Neuronal stem cell (in vitro differentiated cells): ENCODE measurements at regions not wholly inside any gene's neighbourhood (a gene's known extent, or its start where the extent isn't known, plus 50 kb on each side); places are given as distances from the start of the nearest gene placed in this dataset.

Experiments
- DNase-seq: peaks from one replicate; pipeline ENCODE4 v3.0.0-alpha.2; 2013; ENCODE audit warnings: low spot score
- H2AFZ ChIP-seq: one replicate; pipeline ENCODE4 v1.6.1; 2013; ENCODE audit warnings: mild to moderate bottlenecking, low read length, inconsistent platforms
- H2AK5ac ChIP-seq: 2 replicates; pipeline ENCODE4 v1.6.1; 2013; ENCODE audit warnings: low read depth, mild to moderate bottlenecking, inconsistent platforms, low read length, moderate library complexity, mixed read lengths
- H2BK120ac ChIP-seq: 2 replicates; pipeline ENCODE4 v1.6.1; 2013; ENCODE audit warnings: low read depth, mild to moderate bottlenecking, inconsistent platforms, low read length, moderate library complexity, mixed read lengths
- H2BK12ac ChIP-seq: one replicate; pipeline ENCODE4 v1.6.1; 2013; ENCODE audit warnings: low read length, inconsistent platforms
- H2BK15ac ChIP-seq: 2 replicates; pipeline ENCODE4 v1.6.1; 2013; ENCODE audit warnings: mild to moderate bottlenecking, low read length, inconsistent platforms, mixed read lengths
- H2BK5ac ChIP-seq: one replicate; pipeline ENCODE4 v1.6.1; 2013; ENCODE audit warnings: inconsistent platforms, mild to moderate bottlenecking, low read length, moderate library complexity
- H3K14ac ChIP-seq: one replicate; pipeline ENCODE4 v1.6.1; 2013; ENCODE audit warnings: low read length, inconsistent platforms
- H3K18ac ChIP-seq: 2 replicates; pipeline ENCODE4 v1.6.1; 2013; ENCODE audit warnings: low read length, inconsistent platforms
- H3K23ac ChIP-seq: 2 replicates; pipeline ENCODE4 v1.6.1; 2013; ENCODE audit warnings: low read depth, mild to moderate bottlenecking, mixed read lengths, low read length, inconsistent platforms; ENCODE audit not compliant: poor library complexity
- H3K27ac ChIP-seq: replicated peaks from 3 replicates; pipeline ENCODE4 v1.5.1; 2013; ENCODE audit warnings: low read length, inconsistent platforms
- H3K27me3 ChIP-seq, 3 experiments: 2 replicates each; pipeline ENCODE4 v1.6.1; 2013; ENCODE audit warnings: low read length in 3 of 3, mild to moderate bottlenecking in 2 of 3, inconsistent platforms in 1 of 3, low read depth in 1 of 3, mixed read lengths in 1 of 3, moderate library complexity in 1 of 3; ENCODE audit not compliant: control insufficient read depth in 3 of 3, insufficient read depth in 3 of 3
- H3K36me3 ChIP-seq, 2 donors: replicated peaks in 1 of 2; 2 replicates each; pipeline ENCODE4 v1.6.1; 2013; ENCODE audit warnings: low read length in 2 of 2; ENCODE audit not compliant: control insufficient read depth in 2 of 2, insufficient read depth in 2 of 2
- H3K4ac ChIP-seq: 2 replicates; pipeline ENCODE4 v1.6.1; 2013; ENCODE audit warnings: inconsistent platforms, mild to moderate bottlenecking, low read length, moderate library complexity
- H3K4me1 ChIP-seq, 2 donors: 1 replicate in 1 of 2; 2 replicates in 1 of 2; pipeline ENCODE4 v1.6.1; 2013; ENCODE audit warnings: low read length in 2 of 2, low read depth in 1 of 2; ENCODE audit not compliant: control insufficient read depth in 2 of 2, insufficient read depth in 1 of 2
- H3K4me2 ChIP-seq: one replicate; pipeline ENCODE4 v1.6.1; 2013; ENCODE audit warnings: mild to moderate bottlenecking, low read length, inconsistent platforms; ENCODE audit not compliant: insufficient read depth, poor library complexity, severe bottlenecking
- H3K4me3 ChIP-seq, 2 donors: 2 replicates each; pipeline ENCODE4 v1.5.1; 2013; ENCODE audit warnings: low read length in 2 of 2, mild to moderate bottlenecking in 2 of 2, inconsistent platforms in 1 of 2, moderate library complexity in 1 of 2
- H3K79me1 ChIP-seq: one replicate; pipeline ENCODE4 v1.6.1; 2013; ENCODE audit warnings: low read depth, mild to moderate bottlenecking, inconsistent platforms, low read length, moderate library complexity
- H3K9ac ChIP-seq: one replicate; pipeline ENCODE4 v1.6.1; 2013; ENCODE audit warnings: mild to moderate bottlenecking, low read depth, low read length, inconsistent platforms; ENCODE audit not compliant: poor library complexity
- H3K9me3 ChIP-seq, 2 donors: replicated peaks in 1 of 2; 2 replicates each; pipeline versions ENCODE3 to v1.6.1; 2013; ENCODE audit warnings: low read length in 2 of 2, mild to moderate bottlenecking in 2 of 2, inconsistent platforms in 1 of 2, low read depth in 1 of 2, mixed read lengths in 1 of 2, moderate library complexity in 1 of 2; ENCODE audit not compliant: control insufficient read depth in 2 of 2, insufficient read depth in 1 of 2
- H4K8ac ChIP-seq: one replicate; pipeline ENCODE4 v1.6.1; 2013; ENCODE audit warnings: low read depth, mild to moderate bottlenecking, inconsistent platforms, low read length, moderate library complexity
- H4K91ac ChIP-seq: one replicate; pipeline ENCODE4 v1.6.1; 2013; ENCODE audit warnings: low read length, low read depth, mild to moderate bottlenecking, inconsistent platforms; ENCODE audit not compliant: poor library complexity
- WGBS, 2 donors: extraction: QIAGEN DNeasy Blood & Tissue Kit; methylation state at CpG; one replicate each; pipeline ENCODE4 v1.1.7; 2013; ENCODE audit warnings: missing lambda C conversion rate in 2 of 2, mixed read lengths in 1 of 2; ENCODE audit not compliant: insufficient read length in 2 of 2, insufficient replicate concordance in 1 of 2; ENCODE audit errors: extremely low coverage in 2 of 2; 5-methylcytosine and 5-hydroxymethylcytosine counted together

- H2AFZ ChIP-seq: no peak overlapping the region
- no peak overlapping the region for H2AK5ac ChIP-seq
- no peak overlapping the region for H2BK15ac ChIP-seq
- H3K27ac ChIP-seq: no peak overlapping the region
- no peak overlapping the region for H4K8ac ChIP-seq
- no peaks in the 10 kb centered on the region for H3K36me3 ChIP-seq
- H3K4me1 ChIP-seq: no peaks in the 10 kb centered on the region
- no peak overlapping the region for H3K4me3 ChIP-seq
- no peak overlapping the region for H3K4me2 ChIP-seq
- no peak overlapping the region for H2BK120ac ChIP-seq
- H3K4ac ChIP-seq: no peak overlapping the region
- H2BK5ac ChIP-seq: no peak overlapping the region
- WGBS, 2 donors: no CpG with 5 or more reads among the region's 4 CpGs
- H3K9ac ChIP-seq: no peak overlapping the region
- H3K79me1 ChIP-seq: no peaks in the 10 kb centered on the region
- no peak overlapping the region for H3K23ac ChIP-seq
- no peak overlapping the region for H4K91ac ChIP-seq
- no peak overlapping the region for H3K18ac ChIP-seq
- no peaks in the 10 kb centered on the region for H3K27me3 ChIP-seq
- no peak overlapping the region for H2BK12ac ChIP-seq
- no peak for DNase-seq
- no peaks in the 10 kb centered on the region for H3K9me3 ChIP-seq
- H3K14ac ChIP-seq: no peak overlapping the region
Measured at GRCh38 chr2:136392897-136393505, 275.1 kb upstream of the CXCR4 start.

GRCh38 chr2:136389809-136390208 lies 271.9 kb upstream of the CXCR4 start:
- Histone ChIP-seq H4K91ac (no peak overlapping the region), H3K27ac (no peak overlapping the region), H3K9me3 (no peaks in the 10 kb centered on the region), H2BK12ac (no peak overlapping the region), H3K4me1 (no peaks in the 10 kb centered on the region), H3K14ac (no peak overlapping the region), H2AK5ac (no peak overlapping the region), H2BK15ac (no peak overlapping the region), H3K27me3 (no peaks in the 10 kb centered on the region), H2AFZ (no peak overlapping the region), H4K8ac (no peak overlapping the region), H3K4me2 (no peak overlapping the region), H2BK120ac (no peak overlapping the region), H2BK5ac (no peak overlapping the region), H3K4me3 (no peak overlapping the region), H3K4ac (no peak overlapping the region), H3K9ac (no peak overlapping the region), H3K18ac (no peak overlapping the region), H3K23ac (no peak overlapping the region), H3K36me3 (no peaks in the 10 kb centered on the region), H3K79me1 (no peaks in the 10 kb centered on the region)
- DNase-seq: no peak
- WGBS, 2 donors: no CpG with 5 or more reads among the region's 3 CpGs

GRCh38 chr2:136386046-136386445 lies 268.1 kb upstream of the CXCR4 start:
- Histone ChIP-seq H3K4me2 (no peak overlapping the region), H3K9ac (no peak overlapping the region), H4K91ac (no peak overlapping the region), H2BK12ac (no peak overlapping the region), H3K4me1 (no peaks in the 10 kb centered on the region), H2BK15ac (no peak overlapping the region), H3K27ac (no peak overlapping the region), H4K8ac (no peak overlapping the region), H3K36me3 (no peaks in the 10 kb centered on the region), H2BK5ac (no peak overlapping the region), H3K23ac (no peak overlapping the region), H3K79me1 (no peaks in the 10 kb centered on the region), H3K4me3 (no peak overlapping the region), H2AFZ (no peak overlapping the region), H3K27me3 (no peaks in the 10 kb centered on the region), H2BK120ac (no peak overlapping the region), H3K14ac (no peak overlapping the region), H2AK5ac (no peak overlapping the region), H3K4ac (no peak overlapping the region), H3K9me3 (no peaks in the 10 kb centered on the region), H3K18ac (no peak overlapping the region)
- no peak for DNase-seq
- WGBS, 2 donors: no CpG with 5 or more reads among the region's 3 CpGs

- no peak overlapping the region for H3K4me2 ChIP-seq
- no peak overlapping the region for H4K91ac ChIP-seq
- no peak overlapping the region for H3K23ac ChIP-seq
- no peak overlapping the region for H3K4me3 ChIP-seq
- no peak overlapping the region for H3K27ac ChIP-seq
- no peaks in the 10 kb centered on the region for H3K9me3 ChIP-seq
- H3K14ac ChIP-seq: no peak overlapping the region
- H3K36me3 ChIP-seq: no peaks in the 10 kb centered on the region
- no peak overlapping the region for H2BK15ac ChIP-seq
- H4K8ac ChIP-seq: no peak overlapping the region
- H3K4me1 ChIP-seq: no peaks in the 10 kb centered on the region
- H2BK5ac ChIP-seq: no peak overlapping the region
- peak; percentile 14 for DNase-seq
- no peak overlapping the region for H2BK120ac ChIP-seq
- no peak overlapping the region for H3K18ac ChIP-seq
- WGBS, 2 donors: no CpG with 5 or more reads among the region's 3 CpGs
- no peaks in the 10 kb centered on the region for H3K27me3 ChIP-seq
- no peak overlapping the region for H2AK5ac ChIP-seq
- no peaks in the 10 kb centered on the region for H3K79me1 ChIP-seq
- H3K9ac ChIP-seq: no peak overlapping the region
- no peak overlapping the region for H2BK12ac ChIP-seq
- no peak overlapping the region for H2AFZ ChIP-seq
- H3K4ac ChIP-seq: no peak overlapping the region
Measured at GRCh38 chr2:136384531-136385303, 266.8 kb upstream of the CXCR4 start.
